ENCODE measurements at regions not wholly inside any gene's neighbourhood (a gene's known extent, or its start where the extent isn't known, plus 50 kb on each side); places are given as distances from the start of the nearest gene placed in this dataset.

GRCh38 chr9:87109851-87110250, 162.5 kb upstream of the GAS1 start:
- no peak for DNase-seq (ENCODE audit: extremely low spot score, unreplicated experiment)
- H3K36me3 Mint-ChIP-seq: no peaks in the 10 kb centered on the region
- no peak for TF ChIP-seq CTCF (conservative IDR thresholded peaks at IDR 0.05)
- no peak overlapping the region for H3K27ac Mint-ChIP-seq
- peaks cover 11% of the 10 kb centered on the region for H3K27me3 Mint-ChIP-seq
- H3K4me3 Mint-ChIP-seq: no peak overlapping the region
- H3K9me3 Mint-ChIP-seq: peaks cover 3% of the 10 kb centered on the region
- peaks cover 32% of the 10 kb centered on the region for H3K4me1 Mint-ChIP-seq (ENCODE audit: unreplicated experiment)

- DNase-seq (ENCODE audit: extremely low spot score, unreplicated experiment): no peak
- peaks cover 21% of the 10 kb centered on the region for H3K4me1 Mint-ChIP-seq (ENCODE audit: unreplicated experiment)
- no peaks in the 10 kb centered on the region for H3K36me3 Mint-ChIP-seq
Measured at GRCh38 chr9:87111010-87111409, 163.7 kb upstream of the GAS1 start.

GRCh38 chr9:87112656-87113055, 165.3 kb upstream of the GAS1 start:
- Mint-ChIP-seq H3K4me3 (no peak overlapping the region), H3K27ac (no peak overlapping the region), H3K36me3 (no peaks in the 10 kb centered on the region), H3K9me3 (peaks cover 3% of the 10 kb centered on the region), H3K27me3 (peaks cover 15% of the 10 kb centered on the region), H3K4me1 (ENCODE audit: unreplicated experiment) (peaks cover 9% of the 10 kb centered on the region)
- no peak for DNase-seq (ENCODE audit: extremely low spot score, unreplicated experiment)
- TF ChIP-seq CTCF (conservative IDR thresholded peaks at IDR 0.05): no peak

More at GRCh38 chr9:87111010-87111409, 163.7 kb upstream of the GAS1 start:
- no peak for TF ChIP-seq CTCF (conservative IDR thresholded peaks at IDR 0.05)
- Mint-ChIP-seq H3K9me3 (peaks cover 3% of the 10 kb centered on the region), H3K27me3 (peaks cover 8% of the 10 kb centered on the region), H3K27ac (no peak overlapping the region), H3K4me3 (no peak overlapping the region)

GRCh38 chr9:87113874-87114273, 166.6 kb upstream of the GAS1 start:
- DNase-seq (ENCODE audit: extremely low spot score, unreplicated experiment): no peak
- Mint-ChIP-seq H3K4me3 (no peak overlapping the region), H3K27ac (no peak overlapping the region), H3K4me1 (ENCODE audit: unreplicated experiment) (peaks cover 9% of the 10 kb centered on the region), H3K27me3 (peaks cover 15% of the 10 kb centered on the region), H3K9me3 (peaks cover 3% of the 10 kb centered on the region), H3K36me3 (no peaks in the 10 kb centered on the region)
- TF ChIP-seq CTCF (conservative IDR thresholded peaks at IDR 0.05): no peak

GRCh38 chr9:87115785-87116184, 168.5 kb upstream of the GAS1 start:
- no peak for DNase-seq (ENCODE audit: extremely low spot score, unreplicated experiment)
- Mint-ChIP-seq H3K9me3 (peaks cover 3% of the 10 kb centered on the region), H3K27ac (no peak overlapping the region), H3K36me3 (no peaks in the 10 kb centered on the region), H3K4me1 (ENCODE audit: unreplicated experiment) (peaks cover 10% of the 10 kb centered on the region), H3K27me3 (peaks cover 18% of the 10 kb centered on the region), H3K4me3 (no peak overlapping the region)
- no peak for TF ChIP-seq CTCF (conservative IDR thresholded peaks at IDR 0.05)

- Mint-ChIP-seq H3K4me1 (ENCODE audit: unreplicated experiment) (peaks cover 10% of the 10 kb centered on the region), H3K4me3 (no peak overlapping the region), H3K27me3 (peaks cover 18% of the 10 kb centered on the region), H3K27ac (no peak overlapping the region), H3K36me3 (no peaks in the 10 kb centered on the region), H3K9me3 (peaks cover 2% of the 10 kb centered on the region)
- no peak for TF ChIP-seq CTCF (conservative IDR thresholded peaks at IDR 0.05)
- no peak for DNase-seq (ENCODE audit: extremely low spot score, unreplicated experiment)
Measured at GRCh38 chr9:87116492-87116891, 169.2 kb upstream of the GAS1 start.
